T-helper 2 cell treated with Interferon-gamma antibody and Interleukin-4, amounts not matched to agents 100 ng/mL and 5 ng/mL, for 36 hours (primary cell): ENCODE measurements at regions not wholly inside any gene's neighbourhood (a gene's known extent, or its start where the extent isn't known, plus 50 kb on each side); places are given as distances from the start of the nearest gene placed in this dataset.

Experiments used
- intact Hi-C: fragments of 100-400 bp; cut with micrococcal nuclease; formaldehyde crosslinking; loops from one replicate; pipeline ENCODE4 v1.15.1; 2023

GRCh38 chr13:84902243-84902642 lies 897.0 kb downstream of the SLITRK6 start:
- intact Hi-C loops, result no loop called here

DNA sequence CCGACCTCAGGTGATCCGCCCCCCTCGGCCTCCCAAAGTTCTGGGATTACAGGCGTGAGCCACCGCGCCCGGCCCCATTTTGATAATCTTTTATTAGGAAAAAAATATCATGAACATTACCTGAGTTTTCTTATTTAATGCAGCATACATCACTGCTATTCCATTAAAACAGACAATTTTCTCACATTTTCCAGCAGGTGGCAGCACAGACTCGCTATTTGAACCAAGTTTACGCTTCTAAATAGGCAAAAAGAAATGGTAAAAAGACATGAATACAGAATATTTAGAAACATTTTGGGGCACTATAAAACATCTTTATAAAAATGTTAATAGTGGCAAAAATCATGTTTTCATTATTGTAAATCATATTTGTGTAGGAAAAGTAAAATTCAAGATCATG lies 903.1 kb downstream of the SLITRK6 start:
- intact Hi-C loops, result loop anchor here (1.0 kb wide), 1 partner anchor 910 kb away; no protein-coding TSS in a partner anchor

- intact Hi-C loops, result no loop called here
Observed at GRCh38 chr13:84894749-84895148, 904.5 kb downstream of the SLITRK6 start.

- intact Hi-C loops, result no loop called here
Observed at GRCh38 chr13:84885868-84886267, 913.4 kb downstream of the SLITRK6 start.

DNA sequence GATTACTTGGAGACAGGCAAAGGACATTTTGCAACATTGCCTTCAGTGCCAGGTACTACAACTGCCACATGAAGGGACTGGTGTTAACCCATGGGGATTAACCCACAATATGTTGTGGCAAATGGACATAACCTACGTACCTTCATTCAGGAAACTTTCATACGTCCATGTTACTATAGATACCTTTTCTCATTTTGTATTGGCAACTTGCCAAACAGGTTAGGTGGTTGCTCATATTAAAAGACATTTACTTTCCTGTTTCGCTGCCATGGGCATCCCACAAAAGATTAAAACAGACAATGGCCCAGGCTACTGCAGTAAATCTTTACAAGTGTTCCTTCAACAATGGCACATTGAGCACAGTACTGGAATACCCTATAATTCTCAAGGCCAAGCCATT lies 925.3 kb downstream of the SLITRK6 start:
- intact Hi-C loops, result no loop called here

- intact Hi-C loops, result no loop called here
Observed at GRCh38 chr13:84870190-84870589, 929.0 kb downstream of the SLITRK6 start.

- intact Hi-C loops, result no loop called here
Observed at GRCh38 chr13:84867246-84867645, 932.0 kb downstream of the SLITRK6 start.

DNA sequence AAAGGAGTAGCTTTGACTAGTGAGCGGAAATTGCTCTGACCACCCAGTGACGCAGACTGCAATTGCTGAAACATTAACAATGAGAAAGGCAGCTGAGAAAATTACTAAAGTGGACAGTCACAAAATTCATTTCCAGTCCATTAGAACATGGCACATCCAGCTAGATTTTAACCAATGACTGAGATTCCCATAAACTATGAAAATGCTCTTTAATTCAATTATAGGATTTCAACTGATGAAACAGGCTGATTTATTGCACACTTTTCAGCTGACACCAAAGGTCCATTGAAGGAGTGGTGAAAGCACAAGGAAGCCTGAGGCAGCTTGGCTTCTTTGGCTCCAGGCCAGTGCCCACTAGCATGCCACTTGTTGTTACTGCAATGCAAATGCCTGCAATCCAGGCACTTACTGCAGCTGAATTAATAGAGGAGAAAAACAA lies 933.4 kb downstream of the SLITRK6 start:
- intact Hi-C loops, result no loop called here

DNA sequence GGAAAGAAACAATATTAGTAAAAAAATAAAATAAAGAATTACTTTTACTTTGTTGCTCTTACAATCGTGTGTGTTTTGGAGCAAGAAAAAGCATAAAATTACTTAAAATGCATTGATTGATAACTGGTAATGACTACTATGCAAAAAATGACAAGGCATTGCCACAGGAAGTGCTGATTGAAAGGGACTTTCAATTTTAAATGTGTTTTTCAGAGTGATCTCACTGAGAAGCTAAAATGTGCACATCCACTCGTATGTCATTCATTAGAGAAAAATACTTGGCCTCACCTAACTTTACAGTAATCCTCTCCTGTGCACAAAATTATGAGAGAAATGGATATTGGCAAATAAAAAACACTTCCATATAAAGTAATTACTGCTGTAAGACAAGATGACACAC lies 934.9 kb downstream of the SLITRK6 start:
- intact Hi-C loops, result no loop called here

DNA sequence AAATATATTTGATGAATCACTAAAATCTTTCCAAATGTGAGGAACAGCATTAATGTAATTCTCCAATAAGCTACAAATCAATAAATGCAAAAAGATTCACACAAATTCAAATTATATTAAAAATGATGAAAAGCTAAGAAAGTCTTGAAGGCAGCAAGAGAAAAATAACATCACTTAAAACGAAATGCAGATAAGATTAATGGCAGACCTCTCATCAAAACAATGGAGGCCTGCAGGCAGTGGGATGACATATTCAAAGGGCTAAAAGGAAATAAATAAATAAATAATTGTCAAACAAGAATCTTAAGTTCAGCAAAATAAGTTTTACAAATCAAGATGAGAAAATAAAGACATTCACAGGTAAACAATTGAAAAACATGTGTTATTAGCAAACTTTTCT lies 952.1 kb downstream of the SLITRK6 start:
- intact Hi-C loops, result no loop called here

- intact Hi-C loops, result no loop called here
Observed at GRCh38 chr13:84845907-84846619, 953.2 kb downstream of the SLITRK6 start.

DNA sequence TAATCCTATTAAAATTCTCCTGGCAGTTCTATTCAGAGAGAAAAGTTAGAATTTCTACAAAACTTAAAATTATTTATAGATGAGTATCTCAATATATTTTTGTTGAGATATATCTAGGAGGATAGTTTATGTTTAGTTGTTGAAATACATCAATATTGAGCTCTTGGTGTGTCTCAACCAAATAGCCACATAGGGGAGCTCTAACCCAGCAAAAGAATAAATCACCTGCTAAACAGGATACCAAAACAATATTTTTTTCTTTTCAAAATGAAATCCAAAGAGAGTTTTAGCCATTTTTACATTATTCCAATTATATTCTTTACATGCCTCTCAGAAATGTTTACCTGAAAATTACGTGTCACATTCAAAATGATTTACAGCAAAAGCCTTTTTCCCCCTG lies 954.7 kb downstream of the SLITRK6 start:
- intact Hi-C loops, result no loop called here

DNA sequence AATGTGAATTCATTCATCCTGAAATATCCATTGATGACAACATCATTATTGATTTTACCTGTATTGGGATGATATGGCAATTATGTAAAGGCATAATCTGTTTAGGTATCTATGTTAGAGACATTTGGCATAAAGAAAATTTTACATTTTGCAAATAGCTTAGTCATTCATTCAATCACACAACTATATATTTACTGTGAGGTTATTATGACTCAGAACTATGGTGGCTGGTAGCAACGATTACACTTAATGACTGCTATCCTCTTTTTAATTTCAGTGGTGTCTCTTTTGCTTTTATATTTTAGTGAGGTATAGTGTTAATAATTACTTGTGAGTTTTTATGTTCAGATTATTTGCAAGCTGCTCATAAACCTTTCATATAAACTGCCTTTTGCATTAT lies 955.9 kb downstream of the SLITRK6 start:
- intact Hi-C loops, result no loop called here

GRCh38 chr13:84834201-84834600 lies 951.9 kb upstream of the SLITRK1 start:
- intact Hi-C loops, result no loop called here

DNA sequence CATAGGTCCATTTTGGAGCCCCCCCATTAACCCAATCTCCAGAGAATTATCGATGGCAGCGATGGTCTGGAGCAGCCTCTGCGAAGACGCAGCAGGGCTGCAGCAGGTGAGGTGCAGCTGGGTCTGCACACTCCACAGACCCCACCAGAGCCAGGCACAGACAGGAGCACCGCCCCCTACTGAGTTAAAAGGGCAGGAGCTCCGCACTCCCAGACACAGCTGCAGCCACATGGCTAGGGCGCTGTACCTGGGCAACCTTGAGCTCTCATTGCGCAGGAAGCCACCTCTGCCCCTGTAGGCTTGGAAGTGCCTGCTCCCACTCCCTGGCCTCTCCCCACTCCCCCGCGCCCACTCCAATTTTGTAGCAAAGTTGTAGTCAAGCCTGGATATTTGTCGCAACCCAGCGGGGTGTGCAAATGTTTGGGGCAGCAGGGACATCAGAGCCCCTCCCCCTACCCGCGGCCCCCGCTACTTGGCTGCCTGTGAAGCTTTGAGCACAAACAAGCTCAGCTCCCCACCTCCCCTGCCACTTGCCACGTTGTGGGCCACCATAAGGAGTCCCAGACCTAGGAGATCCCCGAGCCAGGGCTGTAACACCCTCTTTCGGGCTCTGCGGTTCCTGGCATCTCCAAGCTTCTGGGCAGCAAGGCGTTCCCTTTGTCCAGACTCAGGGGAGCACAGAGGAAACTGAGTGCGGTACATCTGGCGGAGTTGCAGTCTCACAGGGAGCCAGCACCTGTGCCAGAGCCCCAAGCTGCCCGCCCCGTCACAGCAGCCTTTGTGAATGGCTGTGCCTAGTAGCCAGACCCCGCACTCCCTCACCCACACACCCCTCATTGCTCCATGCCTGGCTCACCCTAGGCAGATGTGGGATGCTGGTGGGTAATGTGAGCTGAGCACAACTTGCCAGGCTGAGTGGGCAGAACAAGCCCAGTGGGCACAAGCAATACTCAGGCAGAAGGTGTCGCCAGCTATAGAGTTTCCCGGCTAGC lies 949.7 kb upstream of the SLITRK1 start:
- intact Hi-C loops, result no loop called here

GRCh38 chr13:84823528-84823927 lies 941.3 kb upstream of the SLITRK1 start:
- intact Hi-C loops, result no loop called here

GRCh38 chr13:84821261-84821660 lies 939.0 kb upstream of the SLITRK1 start:
- intact Hi-C loops, result no loop called here

DNA sequence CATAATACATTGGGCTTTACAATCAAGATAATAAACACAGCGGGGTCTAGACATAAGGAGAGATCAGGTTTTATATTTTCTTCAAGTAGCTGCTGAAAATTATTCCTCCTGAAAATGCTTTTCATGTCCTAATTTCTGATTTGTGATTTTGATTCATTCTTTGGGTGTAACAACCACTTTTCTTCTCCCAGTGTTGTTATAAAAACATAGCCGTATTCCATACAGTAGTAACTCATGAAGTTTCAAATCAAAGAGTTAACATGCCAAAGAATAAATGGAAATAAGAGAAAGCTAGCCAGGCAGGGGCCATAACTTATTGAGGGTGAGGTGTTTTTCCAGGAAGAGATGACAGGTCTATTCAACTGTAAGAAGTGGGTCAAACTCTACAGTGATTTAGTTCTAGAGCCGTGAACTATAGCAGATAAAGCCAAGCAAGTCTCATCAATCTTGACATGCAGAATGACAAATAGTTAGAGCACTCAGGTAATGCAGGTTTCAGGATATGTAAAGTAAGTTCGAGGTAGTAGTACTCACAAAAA lies 934.4 kb upstream of the SLITRK1 start:
- intact Hi-C loops, result no loop called here

- intact Hi-C loops, result no loop called here
Observed at GRCh38 chr13:84812789-84813188, 930.5 kb upstream of the SLITRK1 start.

- intact Hi-C loops, result no loop called here
Observed at GRCh38 chr13:84812078-84812477, 929.8 kb upstream of the SLITRK1 start.

DNA sequence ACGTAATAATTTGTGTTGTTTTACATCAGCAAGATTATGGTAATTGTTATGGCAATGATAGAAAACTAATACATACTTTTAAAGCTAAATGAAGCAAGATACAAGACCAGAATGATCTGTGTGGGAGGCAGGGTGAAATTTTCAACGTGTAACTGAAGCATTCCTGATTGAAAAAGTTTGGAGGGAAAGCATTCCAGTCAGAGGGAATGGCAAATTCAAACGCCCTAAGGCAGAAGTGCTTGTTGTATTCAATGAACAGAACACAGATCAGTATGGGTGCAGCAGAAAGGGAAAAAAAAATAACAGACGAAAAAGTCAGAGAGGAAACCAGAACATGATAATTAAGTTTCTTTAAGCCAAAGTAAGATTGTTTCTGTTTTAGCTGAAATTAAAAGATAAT lies 928.5 kb upstream of the SLITRK1 start:
- intact Hi-C loops, result no loop called here

GRCh38 chr13:84802073-84802472 lies 919.8 kb upstream of the SLITRK1 start:
- intact Hi-C loops, result no loop called here
